Activated T-cell treated with anti-CD3 and anti-CD28 coated beads, Interleukin-2, amount 50 U/mL, for 48 hours (primary cell): ENCODE measurements at regions not wholly inside any gene's neighbourhood (a gene's known extent, or its start where the extent isn't known, plus 50 kb on each side); places are given as distances from the start of the nearest gene placed in this dataset.
"Not testable (repeated sequence)": the region's sequence is repeated elsewhere in the genome, so short reads cannot be mapped to it uniquely, and the experiment has no call there.

Experiments used
- DNase-seq, 2 experiments: peaks; one replicate each; pipeline ENCODE4 v3.0.0-alpha.2; 2020

- no peak for DNase-seq
These were observed 128.5 kb upstream of the ZEB1 start for GRCh38 chr10:31190488-31190887.

- no peak for DNase-seq
These were observed 126.5 kb upstream of the ZEB1 start for GRCh38 chr10:31192475-31192874.

- DNase-seq, result no peak
These were observed 124.0 kb upstream of the ZEB1 start for GRCh38 chr10:31194986-31195385.

- DNase-seq, result no peak
These were observed 121.1 kb upstream of the ZEB1 start for GRCh38 chr10:31197886-31198285.

GRCh38 chr10:31204090-31204489, 114.9 kb upstream of the ZEB1 start:
- DNase-seq, result no peak

- no peak for DNase-seq
These were observed 111.4 kb upstream of the ZEB1 start for GRCh38 chr10:31207636-31208035.

GRCh38 chr10:31209478-31209877, 109.5 kb upstream of the ZEB1 start:
- no peak for DNase-seq

GRCh38 chr10:31210190-31210589, 108.8 kb upstream of the ZEB1 start:
- DNase-seq, result no peak

- no peak for DNase-seq
These were observed 105.1 kb upstream of the ZEB1 start for GRCh38 chr10:31213959-31214358.

- DNase-seq, result no peak
These were observed 104.0 kb upstream of the ZEB1 start for GRCh38 chr10:31215052-31215451.

- DNase-seq, result no peak
These were observed 99.7 kb upstream of the ZEB1 start for GRCh38 chr10:31219306-31219705.

GRCh38 chr10:31228780-31229179, 90.2 kb upstream of the ZEB1 start:
- DNase-seq, result not testable (repeated sequence)

GRCh38 chr10:31239961-31240360, 79.1 kb upstream of the ZEB1 start:
- DNase-seq, result no peak

GRCh38 chr10:31242902-31243301, 76.1 kb upstream of the ZEB1 start:
- peak; percentile 73 to 79 for DNase-seq

- DNase-seq, result not testable (repeated sequence)
These were observed 67.9 kb upstream of the ZEB1 start for GRCh38 chr10:31251118-31251517.

GRCh38 chr10:31253237-31253636, 65.8 kb upstream of the ZEB1 start:
- DNase-seq, result no peak

GRCh38 chr10:31261511-31262311, 57.3 kb upstream of the ZEB1 start:
- no peak for DNase-seq

- DNase-seq, result no peak
These were observed 56.3 kb upstream of the ZEB1 start for GRCh38 chr10:31262672-31263071.

- DNase-seq, result no peak
These were observed 55.1 kb upstream of the ZEB1 start for GRCh38 chr10:31263903-31264302.

- DNase-seq, result no peak
These were observed 50.3 kb upstream of the ZEB1 start for GRCh38 chr10:31268444-31269303.
